ENCODE measurements at regions not wholly inside any gene's neighbourhood (a gene's known extent, or its start where the extent isn't known, plus 50 kb on each side); places are given as distances from the start of the nearest gene placed in this dataset.
"Not testable (repeated sequence)": the region's sequence is repeated elsewhere in the genome, so short reads cannot be mapped to it uniquely, and the experiment has no call there.

- DNase-seq: no peak
Observed at GRCh38 chr9:135391759-135392158, 87.8 kb upstream of the PPP1R26 start.

GRCh38 chr9:135392511-135392910 is 87.1 kb upstream of the PPP1R26 start:
- no peak for DNase-seq

- DNase-seq: no peak
Observed at GRCh38 chr9:135394131-135394530, 85.5 kb upstream of the PPP1R26 start.

GRCh38 chr9:135394699-135395645 is 84.6 kb upstream of the PPP1R26 start:
- peak; percentile 66 for DNase-seq

- DNase-seq: no peak
Observed at GRCh38 chr9:135397142-135397541, 82.4 kb upstream of the PPP1R26 start.

GRCh38 chr9:135399000-135399649 is 80.5 kb upstream of the PPP1R26 start:
- no peak for DNase-seq

GRCh38 chr9:135400496-135400895 is 79.1 kb upstream of the PPP1R26 start:
- DNase-seq: no peak

GRCh38 chr9:135401218-135401617 is 78.4 kb upstream of the PPP1R26 start:
- DNase-seq: no peak

GRCh38 chr9:135402048-135402738 is 77.4 kb upstream of the PPP1R26 start:
- DNase-seq: no peak

GRCh38 chr9:135402739-135403695 is 76.6 kb upstream of the PPP1R26 start:
- no peak for DNase-seq

GRCh38 chr9:135403733-135404450 is 75.7 kb upstream of the PPP1R26 start:
- DNase-seq: no peak

- no peak for DNase-seq
Observed at GRCh38 chr9:135404451-135405144, 75.0 kb upstream of the PPP1R26 start.

GRCh38 chr9:135405145-135405464 is 74.5 kb upstream of the PPP1R26 start:
- not testable (repeated sequence) for DNase-seq

- DNase-seq: no peak
Observed at GRCh38 chr9:135408476-135409254, 70.9 kb upstream of the PPP1R26 start.

- DNase-seq: no peak
Observed at GRCh38 chr9:135409286-135410200, 70.0 kb upstream of the PPP1R26 start.

- DNase-seq: no peak
Observed at GRCh38 chr9:135410421-135410820, 69.2 kb upstream of the PPP1R26 start.

GRCh38 chr9:135410831-135411473 is 68.6 kb upstream of the PPP1R26 start:
- DNase-seq: no peak

- DNase-seq: not testable (repeated sequence)
Observed at GRCh38 chr9:135411605-135412004, 68.0 kb upstream of the PPP1R26 start.

Measured in DMS79 treated with DMSO at 0.1 percent for 48 hours (cell line).